Keratinocyte (primary cell): ENCODE measurements at regions not wholly inside any gene's neighbourhood (a gene's known extent, or its start where the extent isn't known, plus 50 kb on each side); places are given as distances from the start of the nearest gene placed in this dataset.

Source experiments
- DNase-seq: peaks from one replicate; pipeline ENCODE4 v3.0.0-alpha.2; 2011; ENCODE audit warnings: low read depth, missing footprints, low spot score
- FAIRE-seq: peaks from 2 replicates; lab custom pipeline; 2011; peaks lifted over from hg19 to GRCh38; lab: Jason Lieb, UNC
- H2AFZ ChIP-seq: 2 replicates; pipeline ENCODE4 v1.6.0; 2012; ENCODE audit warnings: low read length, control low read depth, inconsistent platforms; ENCODE audit not compliant: control insufficient read depth
- H3K27ac ChIP-seq: 2 replicates; pipeline ENCODE4 v1.5.1; 2011; ENCODE audit warnings: low read length; ENCODE audit not compliant: control insufficient read depth, insufficient read depth
- H3K27me3 ChIP-seq: 3 replicates; pipeline ENCODE4 v1.6.0; 2011; ENCODE audit warnings: low read length; ENCODE audit not compliant: control insufficient read depth, insufficient read depth; ENCODE audit errors: extremely low read depth
- H3K36me3 ChIP-seq, 2 experiments: 2 replicates in 1 of 2; 3 replicates in 1 of 2; pipeline ENCODE4 v1.5.1; 2011; ENCODE audit warnings: low read length in 2 of 2, mild to moderate bottlenecking in 1 of 2; ENCODE audit not compliant: control insufficient read depth in 2 of 2, insufficient read depth in 2 of 2; ENCODE audit errors: extremely low read depth in 1 of 2
- H3K4me1 ChIP-seq: 3 replicates; pipeline ENCODE4 v1.5.1; 2011; ENCODE audit warnings: low read length; ENCODE audit not compliant: control insufficient read depth, insufficient read depth; ENCODE audit errors: extremely low read depth
- H3K4me2 ChIP-seq: 3 replicates; pipeline ENCODE4 v1.6.0; 2011; ENCODE audit warnings: low read depth, low read length; ENCODE audit not compliant: control insufficient read depth, insufficient read depth; ENCODE audit errors: extremely low read depth
- H3K4me3 ChIP-seq, 3 experiments: fragments of 200-600 bp in 1 of 3; sonication (generic) in 1 of 3; 2 replicates in 2 of 3; 3 replicates in 1 of 3; pipeline ENCODE4 v1.5.1; 2011 to 2016; ENCODE audit warnings: low read length in 3 of 3, mild to moderate bottlenecking in 3 of 3, control low read depth in 2 of 3, inconsistent platforms in 1 of 3, low read depth in 1 of 3, mixed read lengths in 1 of 3, mixed run types in 1 of 3, moderate library complexity in 1 of 3; ENCODE audit not compliant: control insufficient read depth in 2 of 3, insufficient read depth in 2 of 3; ENCODE audit errors: extremely low read depth in 1 of 3
- H3K79me2 ChIP-seq: 2 replicates; pipeline ENCODE4 v1.6.0; 2012; ENCODE audit warnings: low read length; ENCODE audit not compliant: control insufficient read depth, insufficient read depth
- H3K9ac ChIP-seq: 3 replicates; pipeline ENCODE4 v1.6.0; 2011; ENCODE audit warnings: low read length; ENCODE audit not compliant: control insufficient read depth, insufficient read depth; ENCODE audit errors: extremely low read depth
- H3K9me1 ChIP-seq: 3 replicates; pipeline ENCODE4 v1.6.0; 2011; ENCODE audit warnings: low read length; ENCODE audit not compliant: control insufficient read depth, insufficient read depth; ENCODE audit errors: extremely low read depth
- H3K9me3 ChIP-seq: 2 replicates; pipeline ENCODE4 v1.5.1; 2012; ENCODE audit warnings: low read depth, low read length; ENCODE audit not compliant: control insufficient read depth
- H4K20me1 ChIP-seq: 3 replicates; pipeline ENCODE4 v1.6.0; 2011; ENCODE audit warnings: low read length; ENCODE audit not compliant: control insufficient read depth, insufficient read depth; ENCODE audit errors: extremely low read depth
- EZH2 ChIP-seq: IDR thresholded peaks from one replicate; pipeline ENCODE4 v1.6.1; 2012; ENCODE audit warnings: inconsistent platforms, mild to moderate bottlenecking, low read length, moderate library complexity
- dilution Hi-C: fragments of 300-500 bp; cut with MboI; formaldehyde crosslinking; loops from one replicate; pipeline ENCODE4 v1.7.0; 2020; ENCODE audit warnings: low sequenced_read_pairs; ENCODE audit not compliant: extremely low pct_ligation_motif_present
- TF ChIP-seq, protein P1 (sequence below), 3 experiments: IDR thresholded peaks in 1 of 3; conservative IDR thresholded peaks in 1 of 3; optimal IDR thresholded peaks in 1 of 3; 2 replicates in 2 of 3; 3 replicates in 1 of 3; pipeline versions ENCODE3 to v1.5.1; 2011; ENCODE audit warnings: low read length in 3 of 3, mild to moderate bottlenecking in 3 of 3, moderate library complexity in 2 of 3, control low read depth in 1 of 3, inconsistent platforms in 1 of 3; ENCODE audit not compliant: insufficient read depth in 2 of 3; ENCODE audit errors: extremely low read depth in 1 of 3

DNA sequence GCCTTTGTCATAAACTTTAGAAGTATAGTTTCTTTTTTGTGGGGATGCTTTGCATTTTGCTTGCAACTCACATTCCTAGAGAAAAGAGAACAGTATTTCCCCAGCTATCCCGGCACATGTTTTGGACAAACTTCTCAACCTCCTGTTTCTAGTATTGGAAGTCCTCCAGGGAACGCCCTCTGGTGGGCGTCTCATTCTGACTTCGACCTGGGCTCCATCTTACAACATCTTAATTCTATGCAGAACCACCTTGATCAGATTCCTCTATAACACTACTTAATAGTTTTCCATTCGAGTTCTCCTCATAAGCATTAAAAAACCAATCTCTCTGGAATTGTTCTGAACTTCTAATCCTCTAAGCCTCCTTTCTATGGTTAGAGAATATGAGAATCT lies 139.5 kb upstream of the FZD8 start:
- dilution Hi-C loops: no loop called here
- peaks cover 10% of the 10 kb centered on the region for H3K4me1 ChIP-seq
- H2AFZ ChIP-seq: no peak overlapping the region
- no peaks in the 10 kb centered on the region for H4K20me1 ChIP-seq
- H3K4me3 ChIP-seq: no peak overlapping the region
- DNase-seq: no peak
- no peaks in the 10 kb centered on the region for H3K27me3 ChIP-seq
- no peaks in the 10 kb centered on the region for H3K36me3 ChIP-seq
- H3K9me1 ChIP-seq: no peaks in the 10 kb centered on the region
- no peak overlapping the region for H3K9ac ChIP-seq
- H3K9me3 ChIP-seq: peaks cover 2% of the 10 kb centered on the region
- H3K4me2 ChIP-seq: no peak overlapping the region
- FAIRE-seq: no peak
- H3K79me2 ChIP-seq: no peaks in the 10 kb centered on the region
- no peak overlapping the region for H3K27ac ChIP-seq
- TF ChIP-seq EZH2: no peak
- TF ChIP-seq, protein P1, sequence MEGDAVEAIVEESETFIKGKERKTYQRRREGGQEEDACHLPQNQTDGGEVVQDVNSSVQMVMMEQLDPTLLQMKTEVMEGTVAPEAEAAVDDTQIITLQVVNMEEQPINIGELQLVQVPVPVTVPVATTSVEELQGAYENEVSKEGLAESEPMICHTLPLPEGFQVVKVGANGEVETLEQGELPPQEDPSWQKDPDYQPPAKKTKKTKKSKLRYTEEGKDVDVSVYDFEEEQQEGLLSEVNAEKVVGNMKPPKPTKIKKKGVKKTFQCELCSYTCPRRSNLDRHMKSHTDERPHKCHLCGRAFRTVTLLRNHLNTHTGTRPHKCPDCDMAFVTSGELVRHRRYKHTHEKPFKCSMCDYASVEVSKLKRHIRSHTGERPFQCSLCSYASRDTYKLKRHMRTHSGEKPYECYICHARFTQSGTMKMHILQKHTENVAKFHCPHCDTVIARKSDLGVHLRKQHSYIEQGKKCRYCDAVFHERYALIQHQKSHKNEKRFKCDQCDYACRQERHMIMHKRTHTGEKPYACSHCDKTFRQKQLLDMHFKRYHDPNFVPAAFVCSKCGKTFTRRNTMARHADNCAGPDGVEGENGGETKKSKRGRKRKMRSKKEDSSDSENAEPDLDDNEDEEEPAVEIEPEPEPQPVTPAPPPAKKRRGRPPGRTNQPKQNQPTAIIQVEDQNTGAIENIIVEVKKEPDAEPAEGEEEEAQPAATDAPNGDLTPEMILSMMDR (optimal IDR thresholded peaks at IDR 0.05 in 1 of 3, IDR thresholded peaks at IDR 0.05 in 1 of 3, conservative IDR thresholded peaks at IDR 0.05 in 1 of 3; ENCODE audit: extremely low read depth in 1 of 3, insufficient read depth in 2 of 3, low read length in 3 of 3): peak in 1 of 3 experiments; percentile 14

DNA sequence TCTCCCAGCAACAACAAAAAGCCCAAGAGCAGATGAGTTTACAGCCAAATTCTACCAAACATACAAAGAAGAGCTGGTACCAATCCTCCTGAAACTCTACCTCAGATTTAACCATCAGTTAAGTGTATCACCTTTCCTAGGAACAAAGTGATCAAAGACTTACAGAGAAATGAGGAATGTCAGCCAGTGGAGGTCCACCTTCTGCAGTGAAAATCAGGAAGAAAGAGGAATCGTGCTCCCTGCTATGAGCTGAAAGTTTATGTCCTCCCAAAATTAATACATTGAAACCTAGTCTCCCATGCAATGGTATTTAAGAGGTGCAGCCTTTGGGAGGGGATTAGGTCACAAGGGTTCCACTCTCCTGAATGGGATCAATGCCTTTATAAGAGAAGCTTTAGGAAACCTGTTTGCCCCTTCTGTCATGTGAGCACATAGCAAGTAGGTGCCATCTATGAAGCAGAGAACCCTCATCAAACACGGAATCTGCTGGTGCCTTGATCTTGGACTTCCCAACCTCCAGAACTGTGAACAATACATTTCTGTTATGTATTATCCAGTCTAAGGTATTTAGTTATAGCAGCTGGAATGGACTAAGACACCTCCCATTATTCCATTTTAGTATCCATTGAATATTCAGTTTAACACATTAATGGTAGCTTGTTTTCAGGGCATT lies 139.0 kb upstream of the FZD8 start:
- H3K27me3 ChIP-seq: no peaks in the 10 kb centered on the region
- H4K20me1 ChIP-seq: no peaks in the 10 kb centered on the region
- FAIRE-seq (peak; percentile 81), DNase-seq (no peak)
- TF ChIP-seq, protein P1 (optimal IDR thresholded peaks at IDR 0.05 in 1 of 3, IDR thresholded peaks at IDR 0.05 in 1 of 3, conservative IDR thresholded peaks at IDR 0.05 in 1 of 3; ENCODE audit: extremely low read depth in 1 of 3, insufficient read depth in 2 of 3, low read length in 3 of 3): peak in 2 of 3 experiments; percentile 13 to 53
- TF ChIP-seq EZH2: no peak
- H3K4me1 ChIP-seq: peaks cover 10% of the 10 kb centered on the region
- H2AFZ ChIP-seq: no peak overlapping the region
- peaks cover 2% of the 10 kb centered on the region for H3K9me3 ChIP-seq
- no peak overlapping the region for H3K4me3 ChIP-seq
- H3K79me2 ChIP-seq: no peaks in the 10 kb centered on the region
- H3K36me3 ChIP-seq: no peaks in the 10 kb centered on the region
- no peak overlapping the region for H3K4me2 ChIP-seq
- H3K27ac ChIP-seq: no peak overlapping the region
- dilution Hi-C loops: no loop called here
- no peak overlapping the region for H3K9ac ChIP-seq
- no peaks in the 10 kb centered on the region for H3K9me1 ChIP-seq
